ENCODE measurements at regions not wholly inside any gene's neighbourhood (a gene's known extent, or its start where the extent isn't known, plus 50 kb on each side); places are given as distances from the start of the nearest gene placed in this dataset.
"Not testable (repeated sequence)": the region's sequence is repeated elsewhere in the genome, so short reads cannot be mapped to it uniquely, and the experiment has no call there.

DNA sequence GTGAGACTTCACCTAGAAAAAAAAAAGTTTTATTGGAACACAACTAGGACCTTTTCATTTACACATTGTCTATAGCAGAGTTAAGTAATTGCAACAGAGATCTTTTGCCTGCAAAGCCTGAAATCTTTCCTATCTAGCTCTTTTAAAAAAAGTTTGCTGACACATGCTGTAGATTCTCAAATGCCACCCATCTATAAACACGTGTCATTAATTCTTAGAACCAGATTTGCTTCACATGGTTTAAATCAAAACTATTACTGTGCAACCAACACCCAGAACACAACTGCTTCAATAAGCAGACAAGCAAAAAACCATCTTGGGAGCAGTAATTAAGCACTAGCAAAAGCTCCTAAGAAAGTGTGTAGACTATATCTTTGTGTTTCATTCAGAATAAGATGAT, 55.0 kb downstream of the OXSM start:
- no peak for DNase-seq (ENCODE audit: low read depth, low spot score)

DNA sequence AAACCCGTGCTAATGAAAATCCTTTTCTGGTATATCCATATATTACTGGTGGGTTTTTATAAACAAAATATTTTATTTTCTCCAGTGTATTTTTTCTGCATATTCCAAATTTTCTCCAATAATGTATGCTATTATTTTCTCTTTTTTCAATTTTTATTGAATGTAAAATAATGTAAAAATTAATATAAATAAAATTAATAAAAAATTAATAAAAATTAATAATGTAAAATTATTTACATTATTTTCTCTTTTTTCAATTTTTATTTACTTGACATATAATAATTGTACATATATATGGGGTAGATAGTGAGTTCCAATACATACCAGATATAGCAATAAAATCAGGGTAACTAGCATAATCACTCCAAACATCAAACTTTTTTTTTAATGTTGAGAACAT, 56.4 kb downstream of the OXSM start:
- DNase-seq (ENCODE audit: low read depth, low spot score): no peak

DNA sequence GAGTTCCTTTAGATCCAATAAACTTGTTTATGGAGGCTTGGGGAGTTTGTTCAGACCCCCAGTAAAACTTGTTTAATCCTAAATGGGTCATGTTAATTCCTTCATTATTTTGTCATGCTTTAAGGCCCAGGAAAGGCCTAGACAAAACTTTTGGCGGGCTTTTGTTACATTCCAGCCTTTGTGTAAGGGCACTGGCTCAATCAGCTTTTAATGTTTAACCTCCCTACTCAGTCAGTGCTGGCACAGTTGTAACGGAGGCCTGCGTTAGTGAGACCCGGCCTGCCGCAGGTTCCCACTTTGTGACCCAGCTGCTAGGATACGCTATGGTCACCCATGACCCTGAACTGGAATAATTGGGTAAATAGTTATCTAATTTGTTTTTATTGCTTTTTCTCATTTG, 59.2 kb downstream of the OXSM start:
- no peak for DNase-seq (ENCODE audit: low read depth, low spot score)

DNA sequence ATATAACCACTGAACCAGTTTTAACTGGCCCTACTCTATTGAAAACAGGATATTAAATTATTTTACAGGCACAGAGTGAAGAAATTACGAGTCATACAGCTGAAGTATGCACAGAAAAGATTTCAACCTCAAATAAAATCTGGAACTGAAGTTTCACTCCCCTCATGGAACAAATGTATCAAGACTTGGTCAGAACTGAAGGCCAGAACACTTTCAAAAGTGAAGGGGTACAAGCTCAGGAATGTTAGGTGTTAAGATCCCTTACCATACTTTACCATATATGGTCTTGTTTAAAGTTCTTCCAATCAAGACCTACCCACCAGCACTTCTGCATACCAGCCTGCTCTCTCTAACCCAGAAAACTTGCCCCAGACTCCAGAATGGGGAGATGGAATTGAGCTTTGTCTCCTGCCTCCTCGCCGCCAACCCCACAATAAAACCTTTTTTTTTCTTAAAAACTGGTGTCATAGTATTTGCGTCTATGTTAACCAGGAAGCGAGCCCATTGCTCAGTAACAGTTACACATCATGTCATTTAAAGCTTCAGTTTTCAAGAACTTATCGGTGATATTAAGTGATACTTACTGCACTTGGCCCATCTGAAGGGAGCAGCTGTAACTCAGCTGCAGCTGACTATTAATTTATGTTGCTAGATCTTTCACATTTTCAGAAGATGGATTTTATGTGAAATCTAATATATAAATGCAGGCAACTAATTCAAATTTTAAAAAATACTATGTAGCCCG, 59.9 kb downstream of the OXSM start:
- DNase-seq (ENCODE audit: low read depth, low spot score): peak; percentile 31

DNA sequence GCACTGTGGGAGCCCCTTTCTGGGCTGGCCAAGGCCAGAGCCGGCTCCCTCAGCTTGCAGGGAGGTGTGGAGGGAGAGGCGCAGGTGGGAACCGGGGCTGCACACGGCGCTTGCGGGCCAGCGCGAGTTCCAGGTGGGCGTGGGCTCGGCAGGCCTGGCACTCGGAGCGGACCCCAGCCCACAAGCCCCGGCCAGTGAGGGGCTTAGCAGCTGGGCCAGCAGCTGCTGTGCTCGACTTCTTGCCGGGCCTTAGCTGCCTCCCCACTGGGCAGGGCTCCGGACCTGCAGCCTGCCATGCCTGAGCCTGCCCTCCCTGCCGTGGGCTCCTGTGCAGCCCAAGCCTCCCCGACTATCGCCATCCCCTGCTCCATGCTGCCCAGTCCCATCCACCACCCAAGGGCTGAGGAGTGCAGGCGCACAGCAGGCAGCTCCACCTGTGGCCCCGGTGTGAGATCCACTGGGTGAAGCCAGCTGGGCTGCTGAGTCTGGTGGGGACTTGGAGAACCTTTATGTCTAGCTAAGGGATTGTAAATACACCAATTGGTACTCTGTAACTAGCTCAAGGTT, 61.9 kb downstream of the OXSM start:
- not testable (repeated sequence) for DNase-seq (ENCODE audit: low read depth, low spot score)

DNA sequence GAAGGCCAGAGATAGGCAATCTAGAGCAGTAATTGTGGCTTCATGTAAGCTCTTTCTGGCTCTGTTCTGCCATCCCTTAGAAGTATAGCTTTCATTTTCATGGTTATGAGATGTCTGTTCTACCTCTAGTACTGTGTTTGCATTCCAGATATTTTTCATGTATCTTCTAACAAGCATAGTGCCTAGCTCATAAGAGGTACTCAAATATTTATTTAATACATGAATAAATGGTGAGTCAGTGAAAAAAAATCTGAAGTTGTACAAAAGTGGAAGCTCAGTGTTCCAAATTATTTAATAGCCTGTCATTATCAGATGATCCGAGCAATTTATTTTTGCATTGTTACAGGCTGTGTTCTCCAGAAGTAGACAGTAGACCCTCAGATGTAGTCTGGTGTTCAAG, 64.3 kb downstream of the OXSM start:
- peak; percentile 13 for DNase-seq (ENCODE audit: low read depth, low spot score)

DNA sequence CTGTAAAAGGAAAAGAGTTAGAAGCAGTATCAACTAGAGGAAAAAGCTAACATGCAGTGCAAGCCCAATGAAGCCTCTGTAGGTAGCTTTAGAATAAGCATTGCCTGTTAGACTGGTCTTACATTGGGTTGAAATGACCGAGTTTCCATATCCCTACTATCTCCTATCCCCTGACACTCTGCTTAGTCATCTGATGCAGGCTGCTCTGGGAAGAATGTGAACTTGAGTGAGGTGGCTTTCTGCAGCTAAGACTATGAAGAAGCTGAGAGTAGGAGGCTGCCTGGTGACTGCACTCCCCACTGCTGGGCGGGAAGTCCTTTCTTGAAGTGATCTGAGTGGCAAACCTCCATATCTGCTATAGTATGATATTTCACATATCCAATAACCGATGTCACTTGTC, 64.7 kb downstream of the OXSM start:
- peak; percentile 33 for DNase-seq (ENCODE audit: low read depth, low spot score)

DNA sequence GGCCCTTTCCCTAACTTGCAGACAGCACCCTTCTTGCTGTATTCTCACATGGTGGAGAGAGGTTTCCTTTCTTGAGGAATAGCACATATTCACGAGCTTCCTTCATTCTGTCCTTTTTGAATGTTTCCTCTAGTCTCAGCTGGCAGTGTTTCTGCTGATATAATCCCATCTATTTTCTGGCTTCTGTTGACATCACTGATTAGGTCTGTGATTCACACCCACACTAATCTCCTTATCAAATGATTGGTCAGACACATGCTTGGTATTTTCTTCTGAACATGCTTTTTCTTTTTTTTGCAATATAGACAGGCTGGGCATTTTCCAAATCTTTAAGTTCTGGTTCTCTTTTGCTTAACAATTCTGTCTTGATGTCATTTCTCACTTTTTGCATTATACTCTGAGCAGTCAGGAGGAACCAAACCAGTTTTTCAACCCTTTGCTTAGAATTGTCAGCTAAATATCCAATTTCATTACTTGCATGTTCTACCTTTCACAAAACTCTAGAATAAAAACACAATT, 65.4 kb downstream of the OXSM start:
- peak; percentile 16 for DNase-seq (ENCODE audit: low read depth, low spot score)

DNA sequence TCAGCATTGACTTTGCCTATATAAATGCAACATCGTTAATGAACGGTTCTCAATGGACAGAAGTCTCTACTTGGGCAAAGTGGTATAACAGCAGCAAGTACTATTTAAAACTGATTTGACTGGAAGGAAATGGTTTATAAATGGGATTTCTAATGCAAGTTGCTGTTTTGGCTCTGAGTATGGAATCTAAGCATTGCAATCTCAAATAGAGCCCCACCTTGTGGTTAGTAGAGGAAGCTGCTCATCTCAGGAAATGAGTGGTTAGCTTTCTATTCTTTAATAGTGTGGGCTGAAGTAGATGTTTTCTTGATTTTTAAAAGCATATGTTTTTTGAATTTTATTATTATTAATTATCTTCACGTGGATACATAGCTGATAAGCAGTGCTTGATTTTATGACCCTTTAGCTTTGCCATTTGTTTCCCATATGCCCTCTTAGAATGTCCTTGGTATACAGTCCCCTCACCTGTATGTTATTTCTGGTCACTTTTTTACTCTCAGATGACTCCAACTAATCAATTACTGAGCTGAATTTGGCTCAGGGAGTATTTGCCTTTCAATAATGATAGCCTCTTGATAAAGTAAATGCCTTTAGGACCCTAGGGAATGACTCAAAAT, 67.1 kb downstream of the OXSM start:
- DNase-seq (ENCODE audit: low read depth, low spot score): peak; percentile 52

DNA sequence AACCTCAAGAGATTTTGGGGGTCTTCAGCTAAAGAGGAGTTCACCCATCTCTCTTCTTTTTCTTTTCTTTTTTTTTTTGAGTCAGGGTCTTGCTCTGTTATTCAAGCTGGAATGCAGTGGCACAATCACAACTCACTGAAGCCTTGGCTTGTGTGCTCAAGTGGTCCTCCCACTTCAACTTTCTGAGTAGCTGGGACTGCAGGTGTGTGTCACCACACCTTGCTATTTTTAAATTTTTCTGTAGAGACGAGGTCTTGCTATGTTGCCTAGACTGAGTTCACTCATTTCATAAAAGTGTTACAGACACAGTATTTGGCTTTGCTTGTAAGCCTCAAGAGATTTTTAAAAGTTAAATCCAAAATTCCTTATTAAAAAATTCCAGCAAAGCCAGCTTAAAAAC, 71.7 kb downstream of the OXSM start:
- no peak for DNase-seq (ENCODE audit: low read depth, low spot score)

DNA sequence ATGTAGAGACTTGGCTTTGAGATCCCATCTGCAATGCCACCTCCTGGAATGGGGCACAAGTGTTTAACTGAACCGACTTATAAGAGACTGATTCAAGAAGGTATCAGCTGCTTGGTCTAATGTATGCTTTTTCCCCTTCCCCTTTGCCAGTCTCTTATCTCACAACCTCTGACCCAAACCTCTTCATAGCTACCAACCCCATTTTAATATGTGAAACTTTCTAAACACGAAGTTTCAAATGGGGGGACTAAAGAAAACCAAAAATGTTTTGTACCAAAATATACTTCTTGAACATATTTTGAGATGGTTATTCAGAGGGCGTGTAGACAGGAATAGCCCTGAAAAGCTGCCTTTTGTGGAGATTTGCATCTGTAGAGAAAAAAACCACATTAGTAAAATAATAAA, 73.1 kb downstream of the OXSM start:
- DNase-seq (ENCODE audit: low read depth, low spot score): no peak

DNA sequence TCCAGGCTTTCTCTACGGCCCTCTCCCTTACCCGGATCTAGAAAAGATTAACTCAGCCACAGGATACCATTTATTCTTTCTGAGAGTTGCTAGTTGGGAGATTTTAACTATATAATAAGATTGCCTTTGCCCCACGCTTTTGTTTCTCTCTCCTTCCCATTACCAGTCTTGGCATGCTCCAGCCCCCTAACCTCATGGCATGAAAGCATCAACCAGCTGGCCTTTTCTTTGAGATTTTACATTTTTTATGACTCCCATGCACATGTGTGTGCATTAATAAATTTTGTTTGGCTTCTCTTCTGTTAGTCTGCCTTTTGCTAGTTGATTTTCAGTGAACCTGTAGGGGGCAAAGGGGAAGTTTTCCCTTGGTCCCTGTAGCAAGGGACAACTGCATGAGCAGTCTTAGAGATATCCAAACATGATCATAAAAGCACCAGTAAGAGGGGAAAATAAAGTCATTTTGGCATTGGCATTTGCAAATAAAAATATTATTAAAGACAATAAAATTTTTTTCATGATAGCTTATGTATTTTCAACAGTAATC, 73.6 kb downstream of the OXSM start:
- no peak for DNase-seq (ENCODE audit: low read depth, low spot score)

DNA sequence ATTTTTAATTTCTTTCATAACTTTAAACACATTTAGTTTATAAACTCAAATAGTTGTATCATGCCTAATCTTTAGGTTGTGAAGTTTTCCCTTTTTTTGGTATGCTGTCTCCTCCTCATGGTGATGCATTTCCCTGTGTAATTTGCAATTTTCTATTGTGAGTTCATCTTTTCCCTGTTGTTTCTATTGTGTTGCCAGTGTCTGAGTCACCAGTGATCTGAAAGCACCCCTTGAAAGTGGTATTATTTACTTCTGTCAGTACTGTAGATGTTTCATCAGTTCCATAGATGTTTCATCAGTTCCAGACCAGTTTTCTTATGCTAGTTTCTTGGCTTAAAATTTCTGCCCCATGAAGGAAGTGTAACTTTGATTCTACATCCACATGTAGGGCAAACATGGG, 80.6 kb downstream of the OXSM start:
- DNase-seq (ENCODE audit: low read depth, low spot score): no peak

DNA sequence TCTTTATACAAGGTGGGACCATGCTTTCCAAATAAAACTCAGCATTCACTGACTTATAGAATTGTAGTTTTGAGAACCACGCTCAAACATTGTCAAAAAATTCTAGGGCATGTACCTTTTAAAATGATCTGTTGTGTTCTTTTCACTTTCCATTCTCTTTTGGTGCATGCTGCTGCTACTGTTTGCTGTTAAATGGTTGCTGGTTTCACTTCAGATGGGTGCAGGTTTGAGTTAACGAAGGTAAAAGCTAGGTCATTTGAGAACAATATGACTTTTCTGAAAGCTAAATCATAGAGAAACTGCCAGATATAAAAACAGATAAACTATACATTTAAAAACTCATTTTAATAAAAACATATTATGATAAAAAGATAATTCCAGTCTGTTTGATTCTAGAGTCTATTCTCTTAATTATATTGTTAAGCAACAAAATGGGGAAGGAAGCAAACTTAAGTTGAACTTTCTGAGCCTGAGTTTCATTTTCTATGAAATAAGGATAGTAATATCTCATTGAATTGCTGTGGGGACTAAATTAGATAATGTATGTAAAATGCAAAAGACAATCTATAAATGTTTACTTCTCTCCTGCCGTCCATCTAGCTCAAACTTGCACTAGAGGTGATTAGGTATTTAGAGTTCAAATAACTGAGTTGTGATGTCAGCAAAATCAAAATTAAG, 82.4 kb downstream of the OXSM start:
- DNase-seq (ENCODE audit: low read depth, low spot score): no peak

DNA sequence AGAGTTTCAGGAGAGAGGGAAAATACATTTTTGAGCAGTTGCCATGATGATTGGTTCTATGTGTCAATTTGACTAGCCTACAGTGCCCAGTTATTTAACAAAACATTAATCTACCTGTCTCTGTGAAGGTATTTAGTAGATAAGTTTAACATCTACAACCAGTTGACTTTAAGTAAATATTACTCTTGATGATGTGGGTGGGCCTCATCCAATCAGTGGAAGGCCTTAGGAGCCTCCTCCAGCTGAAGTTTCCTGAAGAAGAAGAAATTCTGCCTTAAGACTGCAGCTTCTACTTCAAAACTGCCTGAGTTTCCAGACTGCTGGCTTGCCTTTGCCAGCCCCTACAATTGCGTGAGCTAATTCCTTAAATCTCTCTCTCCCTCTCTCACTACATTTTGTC, 93.6 kb downstream of the OXSM start:
- DNase-seq (ENCODE audit: low read depth, low spot score): no peak

DNA sequence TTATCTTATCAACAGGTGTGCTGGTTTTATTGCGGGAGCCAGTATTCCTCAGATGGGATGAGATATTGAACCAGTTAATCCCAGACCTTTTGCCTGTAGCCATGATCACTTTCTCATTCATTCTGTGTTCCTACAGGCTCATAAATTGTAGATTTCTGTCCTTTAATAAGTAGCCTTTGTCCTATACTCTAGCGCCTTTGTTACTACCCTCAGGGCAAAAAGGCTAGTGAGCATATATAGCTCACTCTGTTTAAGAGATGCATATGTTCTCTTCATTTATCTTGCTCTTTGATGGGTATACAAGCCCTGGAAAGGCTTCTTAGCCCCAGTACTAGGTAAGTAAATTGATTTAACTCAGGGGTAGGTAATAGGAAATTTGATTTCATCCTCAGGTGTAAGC, 95.1 kb downstream of the OXSM start:
- no peak for DNase-seq (ENCODE audit: low read depth, low spot score)

DNA sequence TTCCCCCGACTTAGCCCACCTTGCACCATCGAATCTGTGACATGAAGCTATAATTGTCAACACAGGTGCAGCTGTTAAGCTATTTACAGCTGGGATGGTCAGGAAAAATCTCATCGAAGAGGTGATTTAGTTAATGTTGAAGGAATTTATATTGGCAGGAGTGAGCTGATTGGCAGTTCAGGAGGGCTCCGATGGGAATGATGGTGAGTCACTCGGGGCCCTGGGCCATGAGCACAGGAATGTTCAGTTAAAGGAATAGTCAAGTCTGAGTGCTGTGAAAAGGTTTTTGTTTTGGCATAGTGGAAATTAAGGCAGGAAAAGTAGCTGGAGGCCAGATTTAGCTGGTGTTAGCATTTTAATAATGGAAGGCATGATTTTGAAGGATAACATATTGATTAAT, 95.7 kb downstream of the OXSM start:
- peak; percentile 80 for DNase-seq (ENCODE audit: low read depth, low spot score)

DNA sequence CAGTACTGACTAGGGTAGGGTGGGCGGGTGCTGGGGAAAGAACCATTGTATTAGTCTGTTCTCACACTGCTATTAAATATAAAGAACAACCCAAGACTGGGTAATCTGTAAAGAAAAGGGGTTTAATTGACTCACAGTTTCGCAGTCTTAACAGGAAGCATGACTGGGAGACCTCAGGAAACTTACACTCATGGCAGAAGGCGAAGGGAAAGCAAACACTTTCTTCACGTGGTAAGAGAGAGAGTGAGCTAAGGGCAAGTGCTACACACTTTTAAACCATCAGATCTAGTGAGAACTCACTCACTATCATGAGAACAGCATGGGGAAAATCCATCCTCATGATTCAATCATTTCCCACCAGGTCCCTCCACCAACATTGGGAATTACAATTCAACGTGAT, 98.0 kb downstream of the OXSM start:
- DNase-seq (ENCODE audit: low read depth, low spot score): no peak

DNA sequence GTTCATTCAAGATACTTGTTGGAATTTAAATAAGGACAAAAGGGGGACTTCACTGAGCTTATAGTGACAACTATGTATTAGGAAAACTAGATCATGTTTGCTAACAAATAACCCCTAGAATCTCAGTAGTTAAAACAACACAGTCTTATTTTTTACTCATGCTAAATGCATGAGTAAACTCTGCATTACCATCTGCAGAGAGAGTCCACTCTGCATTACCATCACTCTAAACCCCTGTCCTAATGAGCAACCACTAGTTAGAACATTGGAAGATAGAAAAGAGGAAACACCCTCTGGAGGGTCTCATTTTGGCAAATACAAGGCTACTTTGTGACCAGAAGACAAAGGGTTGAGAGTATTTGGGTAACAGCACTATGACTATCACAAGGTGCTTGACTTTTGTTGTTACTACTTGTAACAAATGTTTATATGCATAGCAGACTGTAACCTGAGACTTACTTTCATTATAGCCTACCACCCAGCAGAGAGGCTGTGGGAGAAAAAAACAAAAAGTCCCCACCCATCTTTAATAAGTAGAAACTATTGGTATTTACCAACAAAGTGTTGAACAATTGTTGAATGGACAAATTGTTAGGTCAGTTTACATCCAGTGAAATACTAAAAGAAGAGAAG, 99.1 kb downstream of the OXSM start:
- no peak for DNase-seq (ENCODE audit: low read depth, low spot score)

DNA sequence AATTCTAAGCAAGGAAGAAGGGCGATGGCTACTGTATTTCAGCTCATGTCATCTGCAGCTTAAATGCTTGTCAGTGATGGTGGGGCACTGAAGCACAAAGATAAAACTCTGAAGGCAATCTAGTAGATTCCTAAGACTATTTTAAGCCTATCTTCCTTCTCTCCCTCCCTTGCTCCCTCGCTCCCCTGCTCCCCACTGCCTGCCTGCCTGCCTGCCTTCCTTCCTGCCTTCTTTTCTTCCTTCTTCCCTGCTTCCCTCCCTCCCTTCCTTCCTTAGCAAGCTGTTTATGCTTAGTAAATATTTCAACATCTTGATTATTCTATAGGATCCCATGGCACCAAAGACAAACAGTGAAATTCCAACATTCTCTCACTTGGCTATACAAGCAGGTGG, 99.6 kb downstream of the OXSM start:
- no peak for DNase-seq (ENCODE audit: low read depth, low spot score)

DNA sequence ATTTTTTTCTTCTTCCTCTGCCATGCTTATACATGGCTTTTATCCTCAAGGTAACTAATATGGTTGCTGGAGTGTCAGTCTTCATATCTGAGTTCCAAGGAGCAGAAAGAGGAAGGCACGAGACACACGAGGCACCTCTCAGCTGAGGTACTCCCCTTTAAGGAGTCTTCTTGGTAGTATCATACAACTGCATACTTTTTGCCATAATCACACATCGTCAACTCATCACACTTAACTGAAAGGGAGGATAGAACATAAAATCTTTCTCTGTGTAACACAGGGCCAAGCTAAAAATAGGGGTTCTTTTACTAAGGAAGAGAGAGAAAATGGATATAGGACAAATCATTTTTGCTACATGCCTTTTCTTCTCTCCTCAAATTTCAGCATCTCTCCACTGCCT, 104.2 kb downstream of the OXSM start:
- DNase-seq (ENCODE audit: low read depth, low spot score): no peak

DNA sequence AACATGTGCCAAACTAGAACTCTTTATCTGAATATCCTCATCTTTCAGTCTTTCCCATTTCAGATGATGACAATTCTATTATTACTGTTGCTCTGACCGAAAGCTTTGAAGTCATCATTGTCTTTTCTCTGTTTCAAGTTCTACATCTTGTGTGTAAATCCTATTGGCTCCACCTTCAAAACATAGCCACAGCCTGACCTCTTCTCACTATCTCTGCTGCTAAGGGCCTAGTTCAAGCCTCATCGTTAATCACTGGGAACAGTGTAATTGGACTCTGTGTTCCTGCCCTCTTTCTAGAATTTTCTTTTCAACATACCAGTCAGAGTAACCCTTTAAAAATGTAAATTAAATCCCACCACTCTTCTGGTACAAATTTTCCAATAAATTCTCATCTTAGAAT, 105.1 kb downstream of the OXSM start:
- no peak for DNase-seq (ENCODE audit: low read depth, low spot score)
